ENCODE measurements at regions not wholly inside any gene's neighbourhood (a gene's known extent, or its start where the extent isn't known, plus 50 kb on each side); places are given as distances from the start of the nearest gene placed in this dataset.
"Not testable (repeated sequence)": the region's sequence is repeated elsewhere in the genome, so short reads cannot be mapped to it uniquely, and the experiment has no call there.

GRCh38 chr9:72440992-72441847 lies 76.2 kb upstream of the ZFAND5 start:
- no peaks in the 10 kb centered on the region for H3K9me3 ChIP-seq (ENCODE audit: insufficient read depth, low read depth, low read length)
- no peaks in the 10 kb centered on the region for H4K20me1 ChIP-seq (ENCODE audit: insufficient read depth, low read length)
- Mint-ChIP-seq H3K4me3 (ENCODE audit: unreplicated experiment) (no peak overlapping the region), H3K4me1 (ENCODE audit: low read depth, unreplicated experiment) (peaks cover 45% of the 10 kb centered on the region), H3K27ac (ENCODE audit: unreplicated experiment) (peak overlapping the region; percentile 86), H3K27me3 (ENCODE audit: low read depth, unreplicated experiment) (no peaks in the 10 kb centered on the region), H3K36me3 (ENCODE audit: low read depth, unreplicated experiment) (no peaks in the 10 kb centered on the region), H3K9me3 (ENCODE audit: unreplicated experiment) (peaks cover 2% of the 10 kb centered on the region)
- TF ChIP-seq, protein P1, sequence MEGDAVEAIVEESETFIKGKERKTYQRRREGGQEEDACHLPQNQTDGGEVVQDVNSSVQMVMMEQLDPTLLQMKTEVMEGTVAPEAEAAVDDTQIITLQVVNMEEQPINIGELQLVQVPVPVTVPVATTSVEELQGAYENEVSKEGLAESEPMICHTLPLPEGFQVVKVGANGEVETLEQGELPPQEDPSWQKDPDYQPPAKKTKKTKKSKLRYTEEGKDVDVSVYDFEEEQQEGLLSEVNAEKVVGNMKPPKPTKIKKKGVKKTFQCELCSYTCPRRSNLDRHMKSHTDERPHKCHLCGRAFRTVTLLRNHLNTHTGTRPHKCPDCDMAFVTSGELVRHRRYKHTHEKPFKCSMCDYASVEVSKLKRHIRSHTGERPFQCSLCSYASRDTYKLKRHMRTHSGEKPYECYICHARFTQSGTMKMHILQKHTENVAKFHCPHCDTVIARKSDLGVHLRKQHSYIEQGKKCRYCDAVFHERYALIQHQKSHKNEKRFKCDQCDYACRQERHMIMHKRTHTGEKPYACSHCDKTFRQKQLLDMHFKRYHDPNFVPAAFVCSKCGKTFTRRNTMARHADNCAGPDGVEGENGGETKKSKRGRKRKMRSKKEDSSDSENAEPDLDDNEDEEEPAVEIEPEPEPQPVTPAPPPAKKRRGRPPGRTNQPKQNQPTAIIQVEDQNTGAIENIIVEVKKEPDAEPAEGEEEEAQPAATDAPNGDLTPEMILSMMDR (IDR thresholded peaks at IDR 0.05; ENCODE audit: insufficient read depth, low read depth, low read length), result no peak
- TF ChIP-seq EZH2 (IDR thresholded peaks at IDR 0.05; ENCODE audit: insufficient read depth, low read length), result no peak
- FAIRE-seq, result peak; percentile 29
- no peaks in the 10 kb centered on the region for H3K36me3 ChIP-seq (ENCODE audit: insufficient read depth, low read length)
- peak overlapping the region; percentile 8 for H3K9ac ChIP-seq (ENCODE audit: low read length)
- H2AFZ ChIP-seq (ENCODE audit: low read depth, low read length), result peak overlapping the region; percentile 8
- peak overlapping the region; percentile 71 for H3K27ac ChIP-seq (ENCODE audit: low read depth, low read length)
- H3K27me3 ChIP-seq (ENCODE audit: insufficient read depth, low read length), result no peaks in the 10 kb centered on the region
- H3K4me1 ChIP-seq (ENCODE audit: insufficient read depth, low read length), result peaks cover 37% of the 10 kb centered on the region
- peak; percentile 57 for DNase-seq (ENCODE audit: low read depth)
- peak overlapping the region; percentile 34 for H3K4me2 ChIP-seq (ENCODE audit: low read length)
- no peak overlapping the region for H3K4me3 ChIP-seq (ENCODE audit: insufficient read depth, low read depth, low read length)
- H3K79me2 ChIP-seq (ENCODE audit: insufficient read depth, low read length), result no peaks in the 10 kb centered on the region

DNA sequence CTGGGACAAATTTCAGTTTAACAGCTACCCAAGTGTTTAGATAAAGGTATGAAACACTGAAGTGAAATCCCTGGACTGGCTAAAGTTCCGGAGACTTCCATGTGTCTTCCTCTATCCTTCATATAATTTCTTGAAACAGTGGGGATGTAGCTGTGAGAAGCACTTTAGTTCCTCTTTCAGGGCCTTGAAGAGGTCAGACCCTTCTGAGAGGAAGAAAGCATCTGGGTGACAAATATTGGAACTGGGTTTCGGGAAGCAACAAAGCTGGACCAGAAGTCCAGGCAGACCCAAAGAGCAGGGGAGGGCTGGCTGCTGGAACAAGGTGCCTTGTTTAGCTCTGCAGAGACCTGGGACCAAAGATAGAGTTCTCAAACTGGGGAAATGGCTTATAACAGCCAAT lies 75.4 kb upstream of the ZFAND5 start:
- TF ChIP-seq EZH2 (IDR thresholded peaks at IDR 0.05; ENCODE audit: insufficient read depth, low read length), result no peak
- TF ChIP-seq, protein P1 (IDR thresholded peaks at IDR 0.05; ENCODE audit: insufficient read depth, low read depth, low read length), result no peak
- Histone ChIP-seq H3K4me2 (ENCODE audit: low read length) (no peak overlapping the region), H3K27me3 (ENCODE audit: insufficient read depth, low read length) (no peaks in the 10 kb centered on the region), H3K4me3 (ENCODE audit: insufficient read depth, low read depth, low read length) (no peak overlapping the region), H3K27ac (ENCODE audit: low read depth, low read length) (no peak overlapping the region), H3K4me1 (ENCODE audit: insufficient read depth, low read length) (peaks cover 37% of the 10 kb centered on the region), H3K9ac (ENCODE audit: low read length) (no peak overlapping the region), H4K20me1 (ENCODE audit: insufficient read depth, low read length) (no peaks in the 10 kb centered on the region), H3K79me2 (ENCODE audit: insufficient read depth, low read length) (no peaks in the 10 kb centered on the region), H2AFZ (ENCODE audit: low read depth, low read length) (no peak overlapping the region), H3K9me3 (ENCODE audit: insufficient read depth, low read depth, low read length) (no peaks in the 10 kb centered on the region), H3K36me3 (ENCODE audit: insufficient read depth, low read length) (no peaks in the 10 kb centered on the region)
- DNase-seq (ENCODE audit: low read depth) (no peak), FAIRE-seq (no peak)
- Mint-ChIP-seq H3K4me3 (ENCODE audit: unreplicated experiment) (no peak overlapping the region), H3K9me3 (ENCODE audit: unreplicated experiment) (peaks cover 2% of the 10 kb centered on the region), H3K27ac (ENCODE audit: unreplicated experiment) (peak overlapping the region; percentile 86), H3K36me3 (ENCODE audit: low read depth, unreplicated experiment) (no peaks in the 10 kb centered on the region), H3K4me1 (ENCODE audit: low read depth, unreplicated experiment) (peaks cover 43% of the 10 kb centered on the region), H3K27me3 (ENCODE audit: low read depth, unreplicated experiment) (no peaks in the 10 kb centered on the region)

DNA sequence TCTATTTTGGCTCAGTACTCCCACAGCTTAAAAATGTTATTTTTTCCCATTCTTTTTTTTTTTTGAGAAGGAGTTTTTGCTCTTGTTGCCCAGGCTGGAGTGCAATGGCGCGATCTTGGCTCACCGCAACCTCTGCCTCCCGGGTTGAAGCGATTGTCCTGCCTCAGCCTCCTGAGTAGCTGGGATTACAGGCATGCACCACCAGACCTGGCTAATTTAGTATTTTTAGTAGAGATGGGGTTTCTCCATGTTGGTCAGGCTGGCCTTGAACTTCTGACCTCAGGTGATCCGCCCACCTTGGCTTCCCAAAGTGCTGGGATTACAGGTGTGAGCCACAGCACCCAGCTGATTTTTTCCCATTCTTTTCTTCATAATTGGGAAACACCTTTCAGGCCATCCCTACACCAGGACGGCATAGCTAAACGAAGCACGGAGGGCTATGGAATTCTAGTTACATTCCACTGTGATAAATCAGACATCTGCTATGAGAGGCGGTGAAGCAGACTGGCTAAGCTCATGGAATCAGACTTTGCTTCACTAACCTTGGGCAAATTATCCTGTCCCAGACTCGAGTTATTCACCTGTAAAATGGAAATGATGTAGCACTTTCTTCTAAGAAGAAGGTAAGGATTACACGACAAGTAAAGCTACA lies 68.7 kb upstream of the ZFAND5 start:
- H3K36me3 ChIP-seq (ENCODE audit: insufficient read depth, low read length); H3K9me3 ChIP-seq (ENCODE audit: insufficient read depth, low read depth, low read length); H3K36me3 Mint-ChIP-seq (ENCODE audit: low read depth, unreplicated experiment); H3K27me3 ChIP-seq (ENCODE audit: insufficient read depth, low read length); H3K27me3 Mint-ChIP-seq (ENCODE audit: low read depth, unreplicated experiment); H3K9ac ChIP-seq (ENCODE audit: low read length); H3K4me3 ChIP-seq (ENCODE audit: insufficient read depth, low read depth, low read length); H3K79me2 ChIP-seq (ENCODE audit: insufficient read depth, low read length); H4K20me1 ChIP-seq (ENCODE audit: insufficient read depth, low read length); H2AFZ ChIP-seq (ENCODE audit: low read depth, low read length); H3K9me3 Mint-ChIP-seq (ENCODE audit: unreplicated experiment); H3K4me3 Mint-ChIP-seq (ENCODE audit: unreplicated experiment): not testable (repeated sequence)
- Histone ChIP-seq H3K27ac (ENCODE audit: low read depth, low read length) (peak overlapping the region; percentile 48), H3K4me2 (ENCODE audit: low read length) (peak overlapping the region; percentile 38), H3K4me1 (ENCODE audit: insufficient read depth, low read length) (peaks cover 13% of the 10 kb centered on the region)
- FAIRE-seq (peak; percentile 96), DNase-seq (ENCODE audit: low read depth) (peak; percentile 80)
- H3K27ac Mint-ChIP-seq (ENCODE audit: unreplicated experiment), result peak overlapping the region; percentile 78
- peaks cover 11% of the 10 kb centered on the region for H3K4me1 Mint-ChIP-seq (ENCODE audit: low read depth, unreplicated experiment)

Measured in astrocyte (in vitro differentiated cells and primary cell).